HepG2 (cell line): ENCODE measurements at regions not wholly inside any gene's neighbourhood (a gene's known extent, or its start where the extent isn't known, plus 50 kb on each side); places are given as distances from the start of the nearest gene placed in this dataset.

ENCODE experiments used
- ARHGAP35 ChIP-seq: sonication (generic); formaldehyde crosslinking; IDR thresholded peaks from 2 replicates; pipeline ENCODE4 v1.9.0; 2022; ENCODE audit warnings: mild to moderate bottlenecking, inconsistent platforms, moderate library complexity, missing genetic modification reagents, borderline replicate concordance
- MIER2 ChIP-seq: IDR thresholded peaks from 2 replicates; pipeline ENCODE4 v1.6.1; 2016; ENCODE audit warnings: missing biosample characterization, missing genetic modification reagents
- NCOA1 ChIP-seq: sonication (generic); formaldehyde crosslinking; IDR thresholded peaks from 2 replicates; pipeline ENCODE4 v1.9.0; 2021; ENCODE audit warnings: missing genetic modification reagents
- NFYB ChIP-seq: sonication (generic); formaldehyde crosslinking; IDR thresholded peaks from 2 replicates; pipeline ENCODE4 v1.4.0; 2020; ENCODE audit warnings: missing genetic modification reagents
- NR2F1 ChIP-seq, 2 experiments: fragments of 450-650 bp in 1 of 2; formaldehyde crosslinking in 1 of 2; IDR thresholded peaks; 2 replicates each; pipeline versions ENCODE4 v1.5.0 to v1.6.1; 2016 to 2020; ENCODE audit warnings: mild to moderate bottlenecking in 1 of 2, missing compliant biosample characterization in 1 of 2, missing genetic modification reagents in 1 of 2, moderate library complexity in 1 of 2
- RCOR2 ChIP-seq: IDR thresholded peaks from 2 replicates; pipeline ENCODE4 v1.6.1; 2016; ENCODE audit warnings: missing biosample characterization, missing genetic modification reagents
- SIN3B ChIP-seq: fragments of 150-350 bp; IDR thresholded peaks from 2 replicates; pipeline ENCODE4 v1.6.1; 2014; ENCODE audit warnings: low read length
- SP4 ChIP-seq: sonication (generic); formaldehyde crosslinking; IDR thresholded peaks from 2 replicates; pipeline ENCODE4 v1.8.1; 2023; ENCODE audit warnings: mild to moderate bottlenecking, missing genetic modification reagents
- TSC22D2 ChIP-seq: sonication (generic); formaldehyde crosslinking; IDR thresholded peaks from 2 replicates; pipeline ENCODE4 v1.5.1; 2020; ENCODE audit warnings: missing genetic modification reagents, mild to moderate bottlenecking, borderline replicate concordance
- ZMYM2 ChIP-seq: sonication (generic); formaldehyde crosslinking; IDR thresholded peaks from 2 replicates; pipeline ENCODE4 v1.8.0; 2022; ENCODE audit warnings: mild to moderate bottlenecking, missing genetic modification reagents
- ZNF326 ChIP-seq: sonication (generic); formaldehyde crosslinking; IDR thresholded peaks from 2 replicates; pipeline ENCODE4 v1.4.0; 2020; ENCODE audit warnings: missing genetic modification reagents, borderline replicate concordance
- ZNF558 ChIP-seq: sonication (generic); formaldehyde crosslinking; IDR thresholded peaks from 2 replicates; pipeline ENCODE4 v1.9.0; 2022; ENCODE audit warnings: mild to moderate bottlenecking, missing genetic modification reagents, borderline replicate concordance
- ZNF775 ChIP-seq: sonication (generic); formaldehyde crosslinking; IDR thresholded peaks from 2 replicates; pipeline ENCODE4 v1.4.0; 2020; ENCODE audit warnings: missing genetic modification reagents, mild to moderate bottlenecking, moderate library complexity, borderline replicate concordance
- ZNF780A ChIP-seq: sonication (generic); formaldehyde crosslinking; IDR thresholded peaks from 2 replicates; pipeline ENCODE4 v1.8.0; 2022; ENCODE audit warnings: mild to moderate bottlenecking, missing genetic modification reagents, moderate library complexity
- TF ChIP-seq, protein P1 (sequence below): sonication (generic); formaldehyde crosslinking; IDR thresholded peaks from 2 replicates; pipeline ENCODE4 v1.9.0; 2021; ENCODE audit warnings: missing genetic modification reagents, borderline replicate concordance
- TF ChIP-seq, protein P2 (sequence below): sonication (generic); IDR thresholded peaks from 2 replicates; pipeline ENCODE4 v1.6.1; 2016; ENCODE audit warnings: low read depth, borderline replicate concordance
- TF ChIP-seq, protein P3 (sequence below), 2 experiments: sonication (generic) in 1 of 2; formaldehyde crosslinking in 1 of 2; IDR thresholded peaks; 2 replicates each; pipeline versions ENCODE4 v1.4.0 to v1.6.1; 2018 to 2020; ENCODE audit warnings: missing genetic modification reagents in 2 of 2, borderline replicate concordance in 1 of 2, low read depth in 1 of 2, mild to moderate bottlenecking in 1 of 2, missing biosample characterization in 1 of 2
- TF ChIP-seq, protein P4 (sequence below): sonication (generic); formaldehyde crosslinking; IDR thresholded peaks from 2 replicates; pipeline ENCODE4 v1.4.0; 2020; ENCODE audit warnings: missing genetic modification reagents
- TF ChIP-seq, protein P5 (sequence below): sonication (generic); formaldehyde crosslinking; IDR thresholded peaks from 2 replicates; pipeline ENCODE4 v1.8.0; 2022; ENCODE audit warnings: missing genetic modification reagents, mild to moderate bottlenecking, inconsistent platforms, borderline replicate concordance

DNA sequence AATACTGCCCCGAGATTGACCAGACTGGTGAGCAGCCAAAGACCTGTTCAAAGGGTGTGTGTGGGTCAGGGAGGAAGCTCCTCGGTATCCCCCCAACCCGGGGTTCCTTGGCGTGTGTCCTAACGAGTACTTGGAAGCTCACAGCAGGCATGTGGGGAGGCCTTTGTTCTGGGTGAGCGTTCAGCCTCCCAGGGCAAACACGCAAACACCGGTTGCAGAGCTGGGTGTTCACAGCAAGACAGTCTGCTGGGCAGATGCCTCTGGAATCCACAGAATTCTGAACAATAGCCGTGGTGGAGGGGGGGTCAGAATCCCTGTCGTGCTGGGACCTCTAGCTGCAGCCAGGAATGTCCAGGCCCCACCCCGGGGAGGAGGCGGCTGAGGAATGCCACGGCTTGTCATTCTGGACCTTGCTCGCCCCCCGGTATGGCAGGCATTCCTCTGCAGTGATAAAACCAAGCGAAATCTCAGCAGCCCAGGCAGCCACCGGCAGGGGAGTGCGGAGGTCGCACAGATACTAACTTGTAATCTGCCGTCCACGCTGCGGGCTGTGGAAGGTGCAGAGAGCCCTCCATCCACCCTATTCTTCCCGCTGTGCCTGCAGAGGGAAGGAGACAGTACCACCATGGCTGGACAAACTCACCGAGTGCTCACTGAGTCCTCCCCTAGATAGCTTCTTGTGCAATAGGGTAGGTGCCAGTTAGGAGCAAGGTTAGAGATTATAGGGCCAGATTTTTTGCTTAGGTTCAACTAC, 77.8 kb upstream of the METTL9 start (continued):
- TF ChIP-seq, protein P1, sequence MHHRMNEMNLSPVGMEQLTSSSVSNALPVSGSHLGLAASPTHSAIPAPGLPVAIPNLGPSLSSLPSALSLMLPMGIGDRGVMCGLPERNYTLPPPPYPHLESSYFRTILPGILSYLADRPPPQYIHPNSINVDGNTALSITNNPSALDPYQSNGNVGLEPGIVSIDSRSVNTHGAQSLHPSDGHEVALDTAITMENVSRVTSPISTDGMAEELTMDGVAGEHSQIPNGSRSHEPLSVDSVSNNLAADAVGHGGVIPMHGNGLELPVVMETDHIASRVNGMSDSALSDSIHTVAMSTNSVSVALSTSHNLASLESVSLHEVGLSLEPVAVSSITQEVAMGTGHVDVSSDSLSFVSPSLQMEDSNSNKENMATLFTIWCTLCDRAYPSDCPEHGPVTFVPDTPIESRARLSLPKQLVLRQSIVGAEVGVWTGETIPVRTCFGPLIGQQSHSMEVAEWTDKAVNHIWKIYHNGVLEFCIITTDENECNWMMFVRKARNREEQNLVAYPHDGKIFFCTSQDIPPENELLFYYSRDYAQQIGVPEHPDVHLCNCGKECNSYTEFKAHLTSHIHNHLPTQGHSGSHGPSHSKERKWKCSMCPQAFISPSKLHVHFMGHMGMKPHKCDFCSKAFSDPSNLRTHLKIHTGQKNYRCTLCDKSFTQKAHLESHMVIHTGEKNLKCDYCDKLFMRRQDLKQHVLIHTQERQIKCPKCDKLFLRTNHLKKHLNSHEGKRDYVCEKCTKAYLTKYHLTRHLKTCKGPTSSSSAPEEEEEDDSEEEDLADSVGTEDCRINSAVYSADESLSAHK (CRISPR knock-in tag) = 0 out of 2 replicates have a peak, but pooled peaks have one; percentile 65
- TF ChIP-seq, protein P2, sequence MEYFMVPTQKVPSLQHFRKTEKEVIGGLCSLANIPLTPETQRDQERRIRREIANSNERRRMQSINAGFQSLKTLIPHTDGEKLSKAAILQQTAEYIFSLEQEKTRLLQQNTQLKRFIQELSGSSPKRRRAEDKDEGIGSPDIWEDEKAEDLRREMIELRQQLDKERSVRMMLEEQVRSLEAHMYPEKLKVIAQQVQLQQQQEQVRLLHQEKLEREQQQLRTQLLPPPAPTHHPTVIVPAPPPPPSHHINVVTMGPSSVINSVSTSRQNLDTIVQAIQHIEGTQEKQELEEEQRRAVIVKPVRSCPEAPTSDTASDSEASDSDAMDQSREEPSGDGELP = peak; percentile 89
- TF ChIP-seq NR2F1 (CRISPR knock-in tag; IDR thresholded peaks at IDR 0.05) (peak in 1 of 2 experiments; percentile 84; a peak in 3 of 4 replicates), ZNF780A (0 out of 2 replicates have a peak, but pooled peaks have one; percentile 37), ZNF775 (CRISPR knock-in tag) (peak; percentile 27; the same call in 1 of the 2 replicates), ZNF558 (CRISPR knock-in tag) (peak; percentile 63; the same call in 1 of the 2 replicates), ARHGAP35 (CRISPR knock-in tag) (peak; percentile 98), SIN3B (0 out of 2 replicates have a peak, but pooled peaks have one; percentile 41), NFYB (CRISPR knock-in tag) (peak; percentile 51; the same call in 1 of the 2 replicates), NCOA1 (CRISPR knock-in tag) (0 out of 2 replicates have a peak, but pooled peaks have one; percentile 40), TSC22D2 (peak; percentile 94; the same call in 1 of the 2 replicates), ZMYM2 (CRISPR knock-in tag) (peak; percentile 26; the same call in 1 of the 2 replicates), SP4 (CRISPR knock-in tag) (peak; percentile 61; the same call in 1 of the 2 replicates), RCOR2 (CRISPR knock-in tag) (peak; percentile 97), ZNF326 (CRISPR knock-in tag) (peak; percentile 43; the same call in 1 of the 2 replicates), MIER2 (CRISPR knock-in tag) (peak; percentile 83)
- TF ChIP-seq, protein P3, sequence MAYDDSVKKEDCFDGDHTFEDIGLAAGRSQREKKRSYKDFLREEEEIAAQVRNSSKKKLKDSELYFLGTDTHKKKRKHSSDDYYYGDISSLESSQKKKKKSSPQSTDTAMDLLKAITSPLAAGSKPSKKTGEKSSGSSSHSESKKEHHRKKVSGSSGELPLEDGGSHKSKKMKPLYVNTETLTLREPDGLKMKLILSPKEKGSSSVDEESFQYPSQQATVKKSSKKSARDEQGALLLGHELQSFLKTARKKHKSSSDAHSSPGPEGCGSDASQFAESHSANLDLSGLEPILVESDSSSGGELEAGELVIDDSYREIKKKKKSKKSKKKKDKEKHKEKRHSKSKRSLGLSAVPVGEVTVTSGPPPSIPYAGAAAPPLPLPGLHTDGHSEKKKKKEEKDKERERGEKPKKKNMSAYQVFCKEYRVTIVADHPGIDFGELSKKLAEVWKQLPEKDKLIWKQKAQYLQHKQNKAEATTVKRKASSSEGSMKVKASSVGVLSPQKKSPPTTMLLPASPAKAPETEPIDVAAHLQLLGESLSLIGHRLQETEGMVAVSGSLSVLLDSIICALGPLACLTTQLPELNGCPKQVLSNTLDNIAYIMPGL (CRISPR knock-in tag; IDR thresholded peaks at IDR 0.05; ENCODE audit: borderline replicate concordance in 1 of 2, low read depth in 1 of 2) = peak; percentile 41 to 96
- TF ChIP-seq, protein P4, sequence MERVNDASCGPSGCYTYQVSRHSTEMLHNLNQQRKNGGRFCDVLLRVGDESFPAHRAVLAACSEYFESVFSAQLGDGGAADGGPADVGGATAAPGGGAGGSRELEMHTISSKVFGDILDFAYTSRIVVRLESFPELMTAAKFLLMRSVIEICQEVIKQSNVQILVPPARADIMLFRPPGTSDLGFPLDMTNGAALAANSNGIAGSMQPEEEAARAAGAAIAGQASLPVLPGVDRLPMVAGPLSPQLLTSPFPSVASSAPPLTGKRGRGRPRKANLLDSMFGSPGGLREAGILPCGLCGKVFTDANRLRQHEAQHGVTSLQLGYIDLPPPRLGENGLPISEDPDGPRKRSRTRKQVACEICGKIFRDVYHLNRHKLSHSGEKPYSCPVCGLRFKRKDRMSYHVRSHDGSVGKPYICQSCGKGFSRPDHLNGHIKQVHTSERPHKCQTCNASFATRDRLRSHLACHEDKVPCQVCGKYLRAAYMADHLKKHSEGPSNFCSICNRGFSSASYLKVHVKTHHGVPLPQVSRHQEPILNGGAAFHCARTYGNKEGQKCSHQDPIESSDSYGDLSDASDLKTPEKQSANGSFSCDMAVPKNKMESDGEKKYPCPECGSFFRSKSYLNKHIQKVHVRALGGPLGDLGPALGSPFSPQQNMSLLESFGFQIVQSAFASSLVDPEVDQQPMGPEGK (CRISPR knock-in tag) = peak; percentile 100
- TF ChIP-seq, protein P5, sequence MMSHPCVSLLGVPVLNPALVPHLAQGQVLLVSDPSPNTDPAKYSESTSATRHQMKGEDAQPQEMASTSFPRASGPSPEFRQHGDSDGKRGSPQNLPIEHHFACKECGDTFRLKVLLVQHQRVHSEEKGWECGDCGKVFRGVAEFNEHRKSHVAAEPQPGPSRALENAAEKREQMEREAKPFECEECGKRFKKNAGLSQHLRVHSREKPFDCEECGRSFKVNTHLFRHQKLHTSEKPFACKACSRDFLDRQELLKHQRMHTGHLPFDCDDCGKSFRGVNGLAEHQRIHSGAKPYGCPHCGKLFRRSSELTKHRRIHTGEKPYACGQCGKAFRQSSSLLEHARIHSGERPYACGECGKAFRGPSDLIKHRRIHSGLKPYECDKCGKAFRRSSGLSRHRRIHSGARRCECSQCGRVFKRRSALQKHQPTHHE = peak; percentile 90; the same call in 1 of the 2 replicates
